NCI-H345 treated with DMSO at 0.1 percent for 48 hours (cell line): ENCODE measurements at regions not wholly inside any gene's neighbourhood (a gene's known extent, or its start where the extent isn't known, plus 50 kb on each side); places are given as distances from the start of the nearest gene placed in this dataset.
"Not testable (repeated sequence)": the region's sequence is repeated elsewhere in the genome, so short reads cannot be mapped to it uniquely, and the experiment has no call there.

ENCODE experiments used
- DNase-seq: peaks from one replicate; lab custom pipeline; 2025; ENCODE audit not compliant: unreplicated experiment; lab: John Stamatoyannopoulos, UW

GRCh38 chr5:72654231-72654630, 147.0 kb upstream of the ZNF366 start:
- no peak for DNase-seq

- DNase-seq, result no peak
These were observed 146.4 kb upstream of the ZNF366 start for GRCh38 chr5:72653586-72653985.

- DNase-seq, result no peak
These were observed 144.6 kb upstream of the ZNF366 start for GRCh38 chr5:72651779-72652178.

GRCh38 chr5:72651109-72651508, 143.9 kb upstream of the ZNF366 start:
- no peak for DNase-seq

- no peak for DNase-seq
These were observed 142.2 kb upstream of the ZNF366 start for GRCh38 chr5:72649449-72649848.

GRCh38 chr5:72648480-72648879, 141.3 kb upstream of the ZNF366 start:
- no peak for DNase-seq

- peak; percentile 10 for DNase-seq
These were observed 140.6 kb upstream of the ZNF366 start for GRCh38 chr5:72647806-72648205.

GRCh38 chr5:72646246-72646866, 139.1 kb upstream of the ZNF366 start:
- DNase-seq, result no peak

GRCh38 chr5:72645064-72645846, 138.0 kb upstream of the ZNF366 start:
- no peak for DNase-seq

GRCh38 chr5:72644296-72644695, 137.1 kb upstream of the ZNF366 start:
- no peak for DNase-seq

GRCh38 chr5:72641164-72641563, 134.0 kb upstream of the ZNF366 start:
- no peak for DNase-seq

GRCh38 chr5:72637058-72637457, 129.8 kb upstream of the ZNF366 start:
- no peak for DNase-seq

GRCh38 chr5:72636565-72636964, 129.4 kb upstream of the ZNF366 start:
- DNase-seq, result not testable (repeated sequence)

GRCh38 chr5:72634444-72634843, 127.2 kb upstream of the ZNF366 start:
- DNase-seq, result no peak

- no peak for DNase-seq
These were observed 126.4 kb upstream of the ZNF366 start for GRCh38 chr5:72633649-72634048.

- DNase-seq, result no peak
These were observed 125.8 kb upstream of the ZNF366 start for GRCh38 chr5:72633041-72633445.

GRCh38 chr5:72630721-72631120, 123.5 kb upstream of the ZNF366 start:
- no peak for DNase-seq

GRCh38 chr5:72630081-72630480, 122.9 kb upstream of the ZNF366 start:
- no peak for DNase-seq

GRCh38 chr5:72628771-72629371, 121.7 kb upstream of the ZNF366 start:
- DNase-seq, result no peak

- no peak for DNase-seq
These were observed 118.1 kb upstream of the ZNF366 start for GRCh38 chr5:72625332-72625731.

GRCh38 chr5:72624641-72625236, 117.5 kb upstream of the ZNF366 start:
- DNase-seq, result no peak

GRCh38 chr5:72623936-72624335, 116.7 kb upstream of the ZNF366 start:
- no peak for DNase-seq
